ENCODE measurements at regions not wholly inside any gene's neighbourhood (a gene's known extent, or its start where the extent isn't known, plus 50 kb on each side); places are given as distances from the start of the nearest gene placed in this dataset.
"Not testable (repeated sequence)": the region's sequence is repeated elsewhere in the genome, so short reads cannot be mapped to it uniquely, and the experiment has no call there.

- H3K4me1 Mint-ChIP-seq (ENCODE audit: low read depth): peaks cover 2% of the 10 kb centered on the region
- H3K27me3 Mint-ChIP-seq (ENCODE audit: low read depth): no peaks in the 10 kb centered on the region
- no peak overlapping the region for H3K4me3 Mint-ChIP-seq
- no peaks in the 10 kb centered on the region for H3K9me3 Mint-ChIP-seq
- no peak for DNase-seq (ENCODE audit: low spot score)
- no peaks in the 10 kb centered on the region for H3K36me3 Mint-ChIP-seq (ENCODE audit: low read depth)
- H3K27ac Mint-ChIP-seq: no peak overlapping the region
Measured at GRCh38 chr1:219427403-219427802, 185.5 kb downstream of the ZC3H11B start.

GRCh38 chr1:219422811-219423598 lies 189.9 kb downstream of the ZC3H11B start:
- Mint-ChIP-seq H3K36me3 (ENCODE audit: low read depth) (no peaks in the 10 kb centered on the region), H3K27ac (no peak overlapping the region), H3K4me1 (ENCODE audit: low read depth) (peaks cover under 1% of the 10 kb centered on the region), H3K4me3 (no peak overlapping the region), H3K9me3 (no peaks in the 10 kb centered on the region), H3K27me3 (ENCODE audit: low read depth) (no peaks in the 10 kb centered on the region)
- peak; percentile 45 for DNase-seq (ENCODE audit: low spot score)

- Mint-ChIP-seq H3K36me3 (ENCODE audit: low read depth) (no peaks in the 10 kb centered on the region), H3K27me3 (ENCODE audit: low read depth) (no peaks in the 10 kb centered on the region), H3K4me3 (no peak overlapping the region), H3K9me3 (no peaks in the 10 kb centered on the region), H3K27ac (no peak overlapping the region), H3K4me1 (ENCODE audit: low read depth) (no peaks in the 10 kb centered on the region)
- DNase-seq (ENCODE audit: low spot score): no peak
Measured at GRCh38 chr1:219420913-219421312, 192.0 kb downstream of the ZC3H11B start.

GRCh38 chr1:219419860-219420259 lies 193.0 kb downstream of the ZC3H11B start:
- no peak for DNase-seq (ENCODE audit: low spot score)
- H3K27me3 Mint-ChIP-seq (ENCODE audit: low read depth): peaks cover 4% of the 10 kb centered on the region
- no peak overlapping the region for H3K4me3 Mint-ChIP-seq
- no peaks in the 10 kb centered on the region for H3K9me3 Mint-ChIP-seq
- H3K36me3 Mint-ChIP-seq (ENCODE audit: low read depth): no peaks in the 10 kb centered on the region
- no peak overlapping the region for H3K27ac Mint-ChIP-seq
- H3K4me1 Mint-ChIP-seq (ENCODE audit: low read depth): no peaks in the 10 kb centered on the region

- DNase-seq (ENCODE audit: low spot score): no peak
- Mint-ChIP-seq H3K4me1 (ENCODE audit: low read depth) (no peaks in the 10 kb centered on the region), H3K4me3 (no peak overlapping the region), H3K27ac (no peak overlapping the region), H3K36me3 (ENCODE audit: low read depth) (no peaks in the 10 kb centered on the region), H3K27me3 (ENCODE audit: low read depth) (peaks cover 4% of the 10 kb centered on the region), H3K9me3 (no peaks in the 10 kb centered on the region)
Measured at GRCh38 chr1:219419065-219419464, 193.8 kb downstream of the ZC3H11B start.

GRCh38 chr1:219417610-219418009 lies 195.3 kb downstream of the ZC3H11B start:
- H3K27me3 Mint-ChIP-seq (ENCODE audit: low read depth): peaks cover 4% of the 10 kb centered on the region
- H3K9me3 Mint-ChIP-seq: no peaks in the 10 kb centered on the region
- no peak for DNase-seq (ENCODE audit: low spot score)

GRCh38 chr1:219416598-219417238 lies 196.2 kb downstream of the ZC3H11B start:
- Mint-ChIP-seq H3K27me3 (ENCODE audit: low read depth) (peaks cover 4% of the 10 kb centered on the region), H3K4me3 (no peak overlapping the region), H3K27ac (no peak overlapping the region), H3K9me3 (no peaks in the 10 kb centered on the region), H3K4me1 (ENCODE audit: low read depth) (no peaks in the 10 kb centered on the region), H3K36me3 (ENCODE audit: low read depth) (no peaks in the 10 kb centered on the region)
- DNase-seq (ENCODE audit: low spot score): peak; percentile 36

More at GRCh38 chr1:219417610-219418009, 195.3 kb downstream of the ZC3H11B start:
- Mint-ChIP-seq H3K27ac (no peak overlapping the region), H3K4me3 (no peak overlapping the region), H3K4me1 (ENCODE audit: low read depth) (no peaks in the 10 kb centered on the region), H3K36me3 (ENCODE audit: low read depth) (no peaks in the 10 kb centered on the region)

- no peak overlapping the region for H3K27ac Mint-ChIP-seq
Measured at GRCh38 chr1:219415915-219416314, 197.0 kb downstream of the ZC3H11B start.

GRCh38 chr1:219415433-219415832 lies 197.5 kb downstream of the ZC3H11B start:
- no peak overlapping the region for H3K4me3 Mint-ChIP-seq
- H3K27me3 Mint-ChIP-seq (ENCODE audit: low read depth): peaks cover 4% of the 10 kb centered on the region
- H3K36me3 Mint-ChIP-seq (ENCODE audit: low read depth): no peaks in the 10 kb centered on the region
- no peak for DNase-seq (ENCODE audit: low spot score)
- H3K27ac Mint-ChIP-seq: no peak overlapping the region
- no peaks in the 10 kb centered on the region for H3K9me3 Mint-ChIP-seq
- H3K4me1 Mint-ChIP-seq (ENCODE audit: low read depth): no peaks in the 10 kb centered on the region

More at GRCh38 chr1:219415915-219416314, 197.0 kb downstream of the ZC3H11B start:
- H3K27me3 Mint-ChIP-seq (ENCODE audit: low read depth): peaks cover 4% of the 10 kb centered on the region
- no peaks in the 10 kb centered on the region for H3K9me3 Mint-ChIP-seq
- no peaks in the 10 kb centered on the region for H3K4me1 Mint-ChIP-seq (ENCODE audit: low read depth)
- DNase-seq (ENCODE audit: low spot score): no peak
- no peaks in the 10 kb centered on the region for H3K36me3 Mint-ChIP-seq (ENCODE audit: low read depth)
- H3K4me3 Mint-ChIP-seq: no peak overlapping the region

GRCh38 chr1:219414250-219414649 lies 198.7 kb downstream of the ZC3H11B start:
- no peaks in the 10 kb centered on the region for H3K4me1 Mint-ChIP-seq (ENCODE audit: low read depth)
- DNase-seq (ENCODE audit: low spot score): no peak
- no peak overlapping the region for H3K27ac Mint-ChIP-seq
- no peak overlapping the region for H3K4me3 Mint-ChIP-seq
- no peaks in the 10 kb centered on the region for H3K9me3 Mint-ChIP-seq
- peaks cover 4% of the 10 kb centered on the region for H3K27me3 Mint-ChIP-seq (ENCODE audit: low read depth)
- no peaks in the 10 kb centered on the region for H3K36me3 Mint-ChIP-seq (ENCODE audit: low read depth)

GRCh38 chr1:219413536-219413935 lies 199.4 kb downstream of the ZC3H11B start:
- no peaks in the 10 kb centered on the region for H3K36me3 Mint-ChIP-seq (ENCODE audit: low read depth)
- H3K27ac Mint-ChIP-seq: no peak overlapping the region
- H3K4me1 Mint-ChIP-seq (ENCODE audit: low read depth): no peaks in the 10 kb centered on the region

GRCh38 chr1:219412772-219413171 lies 200.1 kb downstream of the ZC3H11B start:
- no peaks in the 10 kb centered on the region for H3K36me3 Mint-ChIP-seq (ENCODE audit: low read depth)
- H3K4me3 Mint-ChIP-seq: no peak overlapping the region
- H3K4me1 Mint-ChIP-seq (ENCODE audit: low read depth): no peaks in the 10 kb centered on the region
- no peaks in the 10 kb centered on the region for H3K9me3 Mint-ChIP-seq
- no peak for DNase-seq (ENCODE audit: low spot score)
- peaks cover 7% of the 10 kb centered on the region for H3K27me3 Mint-ChIP-seq (ENCODE audit: low read depth)
- H3K27ac Mint-ChIP-seq: no peak overlapping the region

More at GRCh38 chr1:219413536-219413935, 199.4 kb downstream of the ZC3H11B start:
- H3K27me3 Mint-ChIP-seq (ENCODE audit: low read depth): peaks cover 6% of the 10 kb centered on the region
- H3K9me3 Mint-ChIP-seq: no peaks in the 10 kb centered on the region
- H3K4me3 Mint-ChIP-seq: no peak overlapping the region
- no peak for DNase-seq (ENCODE audit: low spot score)

- H3K27me3 Mint-ChIP-seq (ENCODE audit: low read depth); H3K27ac Mint-ChIP-seq; H3K4me3 Mint-ChIP-seq; H3K4me1 Mint-ChIP-seq (ENCODE audit: low read depth); DNase-seq (ENCODE audit: low spot score); H3K9me3 Mint-ChIP-seq; H3K36me3 Mint-ChIP-seq (ENCODE audit: low read depth): not testable (repeated sequence)
Measured at GRCh38 chr1:219410721-219411120, 202.2 kb downstream of the ZC3H11B start.

GRCh38 chr1:219405531-219406331 lies 207.2 kb downstream of the ZC3H11B start:
- Mint-ChIP-seq H3K9me3 (no peaks in the 10 kb centered on the region), H3K4me1 (ENCODE audit: low read depth) (no peaks in the 10 kb centered on the region), H3K36me3 (ENCODE audit: low read depth) (no peaks in the 10 kb centered on the region), H3K27ac (no peak overlapping the region), H3K4me3 (no peak overlapping the region), H3K27me3 (ENCODE audit: low read depth) (peaks cover 13% of the 10 kb centered on the region)
- no peak for DNase-seq (ENCODE audit: low spot score)

Data from T-helper 2 cell treated with Interferon-gamma antibody and Interleukin-4, amounts not matched to agents 5 μg/mL and 100 μg/mL, for 36 hours (primary cell).